Fibroblast of lung (primary cell): ENCODE measurements at regions not wholly inside any gene's neighbourhood (a gene's known extent, or its start where the extent isn't known, plus 50 kb on each side); places are given as distances from the start of the nearest gene placed in this dataset.

Source experiments
- DNase-seq, 2 donors: peaks; one replicate each; pipeline versions ENCODE4 v3.0.0 to v3.0.0-alpha.2; 2010; ENCODE audit warnings: low read depth in 2 of 2
- H2AFZ ChIP-seq: 2 replicates; pipeline ENCODE4 v1.5.1; 2012; ENCODE audit warnings: low read length, control low read depth, inconsistent platforms
- H3K27ac ChIP-seq: 2 replicates; pipeline ENCODE4 v1.5.1; 2011; ENCODE audit warnings: low read length, control low read depth; ENCODE audit not compliant: insufficient read depth
- H3K27me3 ChIP-seq: 2 replicates; pipeline ENCODE4 v1.5.1; 2011; ENCODE audit warnings: mild to moderate bottlenecking, low read length; ENCODE audit not compliant: control insufficient read depth, insufficient read depth
- H3K36me3 ChIP-seq: 2 replicates; pipeline ENCODE4 v1.5.1; 2011; ENCODE audit warnings: low read length; ENCODE audit not compliant: control insufficient read depth, insufficient read depth
- H3K4me1 ChIP-seq: 2 replicates; pipeline ENCODE4 v1.5.1; 2011; ENCODE audit warnings: low read length; ENCODE audit not compliant: control insufficient read depth, insufficient read depth; ENCODE audit errors: extremely low read depth
- H3K4me2 ChIP-seq: 2 replicates; pipeline ENCODE4 v1.5.1; 2011; ENCODE audit warnings: low read length, control low read depth; ENCODE audit not compliant: insufficient read depth; ENCODE audit errors: extremely low read depth
- H3K4me3 ChIP-seq, 4 experiments: fragments of 200-600 bp in 1 of 4; sonication (generic) in 1 of 4; replicated peaks in 1 of 4; 2 replicates each; pipeline ENCODE4 v1.5.1; 2011 to 2016; ENCODE audit warnings: low read length in 4 of 4, low read depth in 3 of 4, mild to moderate bottlenecking in 3 of 4, control low read depth in 2 of 4, inconsistent platforms in 1 of 4, mixed read lengths in 1 of 4; ENCODE audit not compliant: insufficient read depth in 1 of 4; ENCODE audit errors: control extremely low read depth in 1 of 4
- H3K79me2 ChIP-seq: 2 replicates; pipeline ENCODE4 v1.5.1; 2012; ENCODE audit warnings: mild to moderate bottlenecking, low read length, inconsistent platforms; ENCODE audit not compliant: control insufficient read depth, insufficient read depth
- H3K9ac ChIP-seq: 2 replicates; pipeline ENCODE4 v1.5.1; 2011; ENCODE audit warnings: mild to moderate bottlenecking, low read length, control low read depth; ENCODE audit not compliant: insufficient read depth
- H3K9me3 ChIP-seq: 2 replicates; pipeline ENCODE4 v1.5.1; 2012; ENCODE audit warnings: low read depth, low read length; ENCODE audit not compliant: control insufficient read depth, insufficient read depth
- H4K20me1 ChIP-seq: 2 replicates; pipeline ENCODE4 v1.5.1; 2011; ENCODE audit warnings: low read length; ENCODE audit not compliant: control insufficient read depth, insufficient read depth; ENCODE audit errors: extremely low read depth
- EZH2 ChIP-seq: IDR thresholded peaks from 2 replicates; pipeline ENCODE4 v1.5.1; 2012; ENCODE audit warnings: low read length, control low read depth, mild to moderate bottlenecking; ENCODE audit errors: missing control alignments
- TF ChIP-seq, protein P1 (sequence below), 2 donors: IDR thresholded peaks in 1 of 2; conservative IDR thresholded peaks in 1 of 2; 1 replicate in 1 of 2; 2 replicates in 1 of 2; pipeline ENCODE4 v1.5.1; 2011 to 2012; ENCODE audit warnings: low read length in 2 of 2, control low read depth in 1 of 2, inconsistent platforms in 1 of 2, low read depth in 1 of 2, mild to moderate bottlenecking in 1 of 2

DNA sequence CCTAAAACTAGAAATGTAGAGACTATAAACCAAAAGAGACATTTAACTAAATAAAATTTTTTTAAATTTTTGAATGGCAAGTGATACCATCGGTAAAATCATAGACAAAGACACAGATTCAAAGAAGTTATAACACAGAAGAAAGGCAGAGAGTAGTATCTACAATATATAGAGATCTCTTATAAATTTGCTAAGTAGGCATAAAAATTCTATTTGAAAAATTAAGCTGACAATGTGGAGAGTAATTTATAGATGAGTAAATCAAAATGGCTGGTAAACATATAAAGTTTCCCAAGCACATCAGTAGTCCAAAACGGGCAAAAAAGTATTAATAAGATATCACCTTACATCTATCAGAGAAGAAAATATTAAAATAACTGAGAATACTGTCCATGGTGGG is 1061.0 kb downstream of the ADGRL2 start:
- Histone ChIP-seq H3K9ac (no peak overlapping the region), H3K27me3 (no peaks in the 10 kb centered on the region), H4K20me1 (no peaks in the 10 kb centered on the region), H3K79me2 (no peaks in the 10 kb centered on the region), H2AFZ (no peak overlapping the region), H3K36me3 (no peaks in the 10 kb centered on the region), H3K27ac (no peak overlapping the region), H3K9me3 (no peaks in the 10 kb centered on the region), H3K4me1 (no peaks in the 10 kb centered on the region), H3K4me3 (no peak overlapping the region), H3K4me2 (no peak overlapping the region)
- DNase-seq: no peak
- TF ChIP-seq, protein P1, sequence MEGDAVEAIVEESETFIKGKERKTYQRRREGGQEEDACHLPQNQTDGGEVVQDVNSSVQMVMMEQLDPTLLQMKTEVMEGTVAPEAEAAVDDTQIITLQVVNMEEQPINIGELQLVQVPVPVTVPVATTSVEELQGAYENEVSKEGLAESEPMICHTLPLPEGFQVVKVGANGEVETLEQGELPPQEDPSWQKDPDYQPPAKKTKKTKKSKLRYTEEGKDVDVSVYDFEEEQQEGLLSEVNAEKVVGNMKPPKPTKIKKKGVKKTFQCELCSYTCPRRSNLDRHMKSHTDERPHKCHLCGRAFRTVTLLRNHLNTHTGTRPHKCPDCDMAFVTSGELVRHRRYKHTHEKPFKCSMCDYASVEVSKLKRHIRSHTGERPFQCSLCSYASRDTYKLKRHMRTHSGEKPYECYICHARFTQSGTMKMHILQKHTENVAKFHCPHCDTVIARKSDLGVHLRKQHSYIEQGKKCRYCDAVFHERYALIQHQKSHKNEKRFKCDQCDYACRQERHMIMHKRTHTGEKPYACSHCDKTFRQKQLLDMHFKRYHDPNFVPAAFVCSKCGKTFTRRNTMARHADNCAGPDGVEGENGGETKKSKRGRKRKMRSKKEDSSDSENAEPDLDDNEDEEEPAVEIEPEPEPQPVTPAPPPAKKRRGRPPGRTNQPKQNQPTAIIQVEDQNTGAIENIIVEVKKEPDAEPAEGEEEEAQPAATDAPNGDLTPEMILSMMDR (conservative IDR thresholded peaks at IDR 0.05 in 1 of 2, IDR thresholded peaks at IDR 0.05 in 1 of 2; ENCODE audit: low read depth in 1 of 2, low read length in 2 of 2): no peak
- TF ChIP-seq EZH2: no peak

DNA sequence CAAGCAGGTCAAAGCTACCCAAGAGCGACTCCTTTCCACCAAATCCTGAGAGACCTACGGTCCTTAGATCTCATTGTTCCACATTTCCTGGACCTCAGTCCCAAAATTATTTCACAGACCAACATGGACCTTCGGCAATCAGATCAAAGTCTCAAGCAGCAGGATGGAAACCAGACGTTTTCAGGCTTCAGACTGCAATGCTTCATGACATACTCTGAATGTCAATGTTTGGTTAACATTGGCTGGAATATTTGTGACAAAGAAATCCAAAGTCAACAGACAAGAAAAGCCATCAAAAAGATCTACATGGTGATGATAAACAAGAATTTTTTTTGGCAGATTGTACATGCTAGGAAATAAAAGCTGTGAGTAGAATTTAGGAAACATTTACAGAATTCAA is 1057.3 kb downstream of the ADGRL2 start:
- H3K79me2 ChIP-seq: no peaks in the 10 kb centered on the region
- no peak for TF ChIP-seq EZH2
- TF ChIP-seq, protein P1 (conservative IDR thresholded peaks at IDR 0.05 in 1 of 2, IDR thresholded peaks at IDR 0.05 in 1 of 2; ENCODE audit: low read depth in 1 of 2, low read length in 2 of 2): no peak
- no peak overlapping the region for H3K27ac ChIP-seq
- no peak overlapping the region for H3K4me3 ChIP-seq
- no peaks in the 10 kb centered on the region for H3K27me3 ChIP-seq
- H3K9ac ChIP-seq: no peak overlapping the region
- H3K36me3 ChIP-seq: no peaks in the 10 kb centered on the region
- H3K9me3 ChIP-seq: no peaks in the 10 kb centered on the region
- H2AFZ ChIP-seq: no peak overlapping the region
- no peaks in the 10 kb centered on the region for H4K20me1 ChIP-seq
- no peak overlapping the region for H3K4me2 ChIP-seq
- peak in 1 of 2 donors; percentile 10 for DNase-seq
- H3K4me1 ChIP-seq: no peaks in the 10 kb centered on the region

DNA sequence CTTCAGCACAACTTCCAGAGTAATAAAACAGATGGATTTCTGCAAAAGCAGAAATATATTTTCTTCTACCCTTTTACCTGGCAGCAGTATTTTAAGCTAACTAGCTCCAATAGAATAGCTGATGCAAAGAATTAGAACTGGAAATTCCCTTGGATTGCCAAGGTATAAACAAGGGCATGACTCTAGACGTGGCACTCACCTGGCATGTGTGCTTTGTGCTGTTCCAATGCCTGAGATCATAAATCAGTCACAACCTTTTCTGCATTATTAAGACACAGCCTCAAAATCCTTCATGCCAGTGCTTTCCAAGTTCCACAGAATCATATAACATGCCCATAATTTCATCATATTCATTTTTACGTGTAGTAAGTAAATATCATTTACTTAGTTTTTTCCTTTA is 1048.7 kb downstream of the ADGRL2 start:
- no peak for TF ChIP-seq EZH2
- TF ChIP-seq, protein P1 (conservative IDR thresholded peaks at IDR 0.05 in 1 of 2, IDR thresholded peaks at IDR 0.05 in 1 of 2; ENCODE audit: low read depth in 1 of 2, low read length in 2 of 2): no peak

More for the DNA sequence above, 1048.7 kb downstream of the ADGRL2 start:
- DNase-seq: no peak
- Histone ChIP-seq H2AFZ (no peak overlapping the region), H3K4me2 (no peak overlapping the region), H4K20me1 (no peaks in the 10 kb centered on the region), H3K9ac (no peak overlapping the region), H3K27ac (no peak overlapping the region), H3K9me3 (no peaks in the 10 kb centered on the region), H3K27me3 (no peaks in the 10 kb centered on the region), H3K79me2 (no peaks in the 10 kb centered on the region), H3K36me3 (no peaks in the 10 kb centered on the region), H3K4me3 (no peak overlapping the region), H3K4me1 (no peaks in the 10 kb centered on the region)
